Activated naive CD8-positive, alpha-beta T cell (primary cell): ENCODE measurements at regions not wholly inside any gene's neighbourhood (a gene's known extent, or its start where the extent isn't known, plus 50 kb on each side); places are given as distances from the start of the nearest gene placed in this dataset.

ENCODE experiments used
- H3K27ac Mint-ChIP-seq: one replicate; pipeline ENCODE4 v1.8.0; 2021; ENCODE audit warnings: mixed read lengths
- H3K27me3 Mint-ChIP-seq: one replicate; pipeline ENCODE4 v1.8.0; 2021; ENCODE audit warnings: mixed read lengths
- H3K36me3 Mint-ChIP-seq: one replicate; pipeline ENCODE4 v1.8.0; 2021; ENCODE audit warnings: mixed read lengths
- H3K4me1 Mint-ChIP-seq: one replicate; pipeline ENCODE4 v1.8.0; 2021; ENCODE audit warnings: low read depth, mixed read lengths
- H3K4me3 Mint-ChIP-seq: one replicate; pipeline ENCODE4 v1.8.0; 2021; ENCODE audit warnings: mild to moderate bottlenecking, mixed read lengths
- H3K9me3 Mint-ChIP-seq: one replicate; pipeline ENCODE4 v1.8.0; 2021; ENCODE audit warnings: low read depth, mixed read lengths

- Mint-ChIP-seq H3K4me1 (no peaks in the 10 kb centered on the region), H3K27ac (no peak overlapping the region), H3K9me3 (peaks cover 11% of the 10 kb centered on the region), H3K4me3 (no peak overlapping the region), H3K27me3 (no peaks in the 10 kb centered on the region), H3K36me3 (no peaks in the 10 kb centered on the region)
Measured at GRCh38 chr13:89307278-89307677, 1636.1 kb downstream of the SLITRK5 start.

- no peaks in the 10 kb centered on the region for H3K27me3 Mint-ChIP-seq
- no peak overlapping the region for H3K4me3 Mint-ChIP-seq
- no peak overlapping the region for H3K27ac Mint-ChIP-seq
- no peaks in the 10 kb centered on the region for H3K4me1 Mint-ChIP-seq
- H3K36me3 Mint-ChIP-seq = no peaks in the 10 kb centered on the region
- H3K9me3 Mint-ChIP-seq = peaks cover 5% of the 10 kb centered on the region
Measured at GRCh38 chr13:89310943-89311672, 1639.9 kb downstream of the SLITRK5 start.

GRCh38 chr13:89315287-89315686, 1644.1 kb downstream of the SLITRK5 start:
- H3K4me1 Mint-ChIP-seq = no peaks in the 10 kb centered on the region
- peaks cover 2% of the 10 kb centered on the region for H3K9me3 Mint-ChIP-seq
- H3K27me3 Mint-ChIP-seq = no peaks in the 10 kb centered on the region
- H3K4me3 Mint-ChIP-seq = no peak overlapping the region
- H3K27ac Mint-ChIP-seq = no peak overlapping the region
- no peaks in the 10 kb centered on the region for H3K36me3 Mint-ChIP-seq

GRCh38 chr13:89322466-89322865, 1651.3 kb downstream of the SLITRK5 start:
- no peaks in the 10 kb centered on the region for H3K4me1 Mint-ChIP-seq
- no peak overlapping the region for H3K27ac Mint-ChIP-seq
- H3K27me3 Mint-ChIP-seq = no peaks in the 10 kb centered on the region

GRCh38 chr13:89324582-89324981, 1653.4 kb downstream of the SLITRK5 start:
- no peak overlapping the region for H3K27ac Mint-ChIP-seq
- H3K36me3 Mint-ChIP-seq = no peaks in the 10 kb centered on the region
- H3K4me3 Mint-ChIP-seq = no peak overlapping the region
- H3K27me3 Mint-ChIP-seq = no peaks in the 10 kb centered on the region
- H3K9me3 Mint-ChIP-seq = peaks cover 8% of the 10 kb centered on the region
- no peaks in the 10 kb centered on the region for H3K4me1 Mint-ChIP-seq

More at GRCh38 chr13:89322466-89322865, 1651.3 kb downstream of the SLITRK5 start:
- no peak overlapping the region for H3K4me3 Mint-ChIP-seq
- no peaks in the 10 kb centered on the region for H3K36me3 Mint-ChIP-seq
- H3K9me3 Mint-ChIP-seq = peaks cover 7% of the 10 kb centered on the region

GRCh38 chr13:89343165-89343564, 1672.0 kb downstream of the SLITRK5 start:
- no peaks in the 10 kb centered on the region for H3K4me1 Mint-ChIP-seq
- no peak overlapping the region for H3K27ac Mint-ChIP-seq
- no peaks in the 10 kb centered on the region for H3K36me3 Mint-ChIP-seq
- H3K4me3 Mint-ChIP-seq = no peak overlapping the region
- no peaks in the 10 kb centered on the region for H3K9me3 Mint-ChIP-seq
- H3K27me3 Mint-ChIP-seq = no peaks in the 10 kb centered on the region

GRCh38 chr13:89352384-89352783, 1681.2 kb downstream of the SLITRK5 start:
- Mint-ChIP-seq H3K4me1 (no peaks in the 10 kb centered on the region), H3K4me3 (no peak overlapping the region)

GRCh38 chr13:89361909-89362308, 1690.7 kb downstream of the SLITRK5 start:
- H3K4me1 Mint-ChIP-seq = no peaks in the 10 kb centered on the region
- H3K27ac Mint-ChIP-seq = no peak overlapping the region
- no peaks in the 10 kb centered on the region for H3K9me3 Mint-ChIP-seq
- H3K27me3 Mint-ChIP-seq = no peaks in the 10 kb centered on the region
- H3K36me3 Mint-ChIP-seq = no peaks in the 10 kb centered on the region
- H3K4me3 Mint-ChIP-seq = no peak overlapping the region

More at GRCh38 chr13:89352384-89352783, 1681.2 kb downstream of the SLITRK5 start:
- Mint-ChIP-seq H3K27me3 (no peaks in the 10 kb centered on the region), H3K9me3 (no peaks in the 10 kb centered on the region), H3K27ac (no peak overlapping the region), H3K36me3 (no peaks in the 10 kb centered on the region)

GRCh38 chr13:89363144-89363543, 1692.0 kb downstream of the SLITRK5 start:
- H3K9me3 Mint-ChIP-seq = no peaks in the 10 kb centered on the region
- no peaks in the 10 kb centered on the region for H3K27me3 Mint-ChIP-seq
- no peaks in the 10 kb centered on the region for H3K4me1 Mint-ChIP-seq
- H3K36me3 Mint-ChIP-seq = no peaks in the 10 kb centered on the region
- H3K4me3 Mint-ChIP-seq = no peak overlapping the region
- H3K27ac Mint-ChIP-seq = no peak overlapping the region

- H3K4me3 Mint-ChIP-seq = no peak overlapping the region
- H3K27me3 Mint-ChIP-seq = no peaks in the 10 kb centered on the region
- H3K27ac Mint-ChIP-seq = no peak overlapping the region
- no peaks in the 10 kb centered on the region for H3K4me1 Mint-ChIP-seq
- no peaks in the 10 kb centered on the region for H3K9me3 Mint-ChIP-seq
- H3K36me3 Mint-ChIP-seq = no peaks in the 10 kb centered on the region
Measured at GRCh38 chr13:89372193-89372592, 1701.0 kb downstream of the SLITRK5 start.

- Mint-ChIP-seq H3K4me1 (no peaks in the 10 kb centered on the region), H3K27me3 (no peaks in the 10 kb centered on the region), H3K27ac (no peak overlapping the region), H3K9me3 (no peaks in the 10 kb centered on the region), H3K36me3 (no peaks in the 10 kb centered on the region), H3K4me3 (no peak overlapping the region)
Measured at GRCh38 chr13:89375839-89376238, 1704.7 kb downstream of the SLITRK5 start.

GRCh38 chr13:89380101-89380500, 1708.9 kb downstream of the SLITRK5 start:
- no peaks in the 10 kb centered on the region for H3K27me3 Mint-ChIP-seq

GRCh38 chr13:89382981-89383380, 1711.8 kb downstream of the SLITRK5 start:
- H3K4me1 Mint-ChIP-seq = no peaks in the 10 kb centered on the region
- H3K9me3 Mint-ChIP-seq = peaks cover 13% of the 10 kb centered on the region
- H3K4me3 Mint-ChIP-seq = no peak overlapping the region
- H3K36me3 Mint-ChIP-seq = no peaks in the 10 kb centered on the region
- H3K27ac Mint-ChIP-seq = no peak overlapping the region
- no peaks in the 10 kb centered on the region for H3K27me3 Mint-ChIP-seq

More at GRCh38 chr13:89380101-89380500, 1708.9 kb downstream of the SLITRK5 start:
- peaks cover 8% of the 10 kb centered on the region for H3K9me3 Mint-ChIP-seq
- H3K36me3 Mint-ChIP-seq = no peaks in the 10 kb centered on the region
- H3K4me3 Mint-ChIP-seq = no peak overlapping the region
- no peak overlapping the region for H3K27ac Mint-ChIP-seq
- no peaks in the 10 kb centered on the region for H3K4me1 Mint-ChIP-seq

- H3K36me3 Mint-ChIP-seq = no peaks in the 10 kb centered on the region
- no peak overlapping the region for H3K27ac Mint-ChIP-seq
- H3K4me1 Mint-ChIP-seq = no peaks in the 10 kb centered on the region
- no peak overlapping the region for H3K4me3 Mint-ChIP-seq
- peaks cover 13% of the 10 kb centered on the region for H3K9me3 Mint-ChIP-seq
- H3K27me3 Mint-ChIP-seq = no peaks in the 10 kb centered on the region
Measured at GRCh38 chr13:89383891-89384290, 1712.7 kb downstream of the SLITRK5 start.

GRCh38 chr13:89393758-89394304, 1722.7 kb downstream of the SLITRK5 start:
- Mint-ChIP-seq H3K4me3 (no peak overlapping the region), H3K36me3 (no peaks in the 10 kb centered on the region), H3K27ac (no peak overlapping the region), H3K27me3 (no peaks in the 10 kb centered on the region), H3K4me1 (no peaks in the 10 kb centered on the region), H3K9me3 (peaks cover 5% of the 10 kb centered on the region)

- Mint-ChIP-seq H3K27me3 (no peaks in the 10 kb centered on the region), H3K36me3 (no peaks in the 10 kb centered on the region), H3K27ac (no peak overlapping the region), H3K4me1 (no peaks in the 10 kb centered on the region), H3K4me3 (no peak overlapping the region), H3K9me3 (peaks cover 11% of the 10 kb centered on the region)
Measured at GRCh38 chr13:89401264-89401675, 1730.1 kb downstream of the SLITRK5 start.
